NCI-H2196 treated with DMSO at 0.1 percent for 48 hours (cell line): ENCODE measurements at regions not wholly inside any gene's neighbourhood (a gene's known extent, or its start where the extent isn't known, plus 50 kb on each side); places are given as distances from the start of the nearest gene placed in this dataset.
"Not testable (repeated sequence)": the region's sequence is repeated elsewhere in the genome, so short reads cannot be mapped to it uniquely, and the experiment has no call there.

Source experiments
- DNase-seq: peaks from one replicate; lab custom pipeline; 2025; ENCODE audit not compliant: unreplicated experiment; lab: John Stamatoyannopoulos, UW

- no peak for DNase-seq
Measured at GRCh38 chr2:34161549-34161948, 562.5 kb upstream of the FAM98A start.

- no peak for DNase-seq
Measured at GRCh38 chr2:34159901-34160300, 560.8 kb upstream of the FAM98A start.

GRCh38 chr2:34153484-34153883 is 554.4 kb upstream of the FAM98A start:
- no peak for DNase-seq

- no peak for DNase-seq
Measured at GRCh38 chr2:34147780-34148179, 548.7 kb upstream of the FAM98A start.

GRCh38 chr2:34143149-34143548 is 544.0 kb upstream of the FAM98A start:
- no peak for DNase-seq

GRCh38 chr2:34142531-34143008 is 543.5 kb upstream of the FAM98A start:
- not testable (repeated sequence) for DNase-seq

GRCh38 chr2:34133065-34133464 is 534.0 kb upstream of the FAM98A start:
- DNase-seq = not testable (repeated sequence)

GRCh38 chr2:34126279-34126678 is 527.2 kb upstream of the FAM98A start:
- DNase-seq = no peak

- DNase-seq = no peak
Measured at GRCh38 chr2:34123996-34124785, 525.1 kb upstream of the FAM98A start.

- no peak for DNase-seq
Measured at GRCh38 chr2:34121076-34121475, 522.0 kb upstream of the FAM98A start.

GRCh38 chr2:34115076-34115475 is 516.0 kb upstream of the FAM98A start:
- DNase-seq = no peak

GRCh38 chr2:34112161-34112560 is 513.1 kb upstream of the FAM98A start:
- no peak for DNase-seq

- no peak for DNase-seq
Measured at GRCh38 chr2:34110392-34110791, 511.3 kb upstream of the FAM98A start.

GRCh38 chr2:34107811-34108210 is 508.7 kb upstream of the FAM98A start:
- no peak for DNase-seq

- DNase-seq = no peak
Measured at GRCh38 chr2:34105006-34105767, 506.1 kb upstream of the FAM98A start.

GRCh38 chr2:34104601-34105000 is 505.5 kb upstream of the FAM98A start:
- no peak for DNase-seq

- DNase-seq = no peak
Measured at GRCh38 chr2:34103437-34103836, 504.3 kb upstream of the FAM98A start.

- no peak for DNase-seq
Measured at GRCh38 chr2:34102339-34102738, 503.2 kb upstream of the FAM98A start.

GRCh38 chr2:34099377-34099776 is 500.3 kb upstream of the FAM98A start:
- DNase-seq = no peak

- DNase-seq = no peak
Measured at GRCh38 chr2:34098256-34098655, 499.2 kb upstream of the FAM98A start.

- DNase-seq = peak; percentile 1
Measured at GRCh38 chr2:34096562-34097171, 497.6 kb upstream of the FAM98A start.

- no peak for DNase-seq
Measured at GRCh38 chr2:34093790-34094189, 494.7 kb upstream of the FAM98A start.
